KG1 (cell line): ENCODE measurements at regions not wholly inside any gene's neighbourhood (a gene's known extent, or its start where the extent isn't known, plus 50 kb on each side); places are given as distances from the start of the nearest gene placed in this dataset.
"Not testable (repeated sequence)": the region's sequence is repeated elsewhere in the genome, so short reads cannot be mapped to it uniquely, and the experiment has no call there.

Experiments
- DNase-seq: peaks from one replicate; lab custom pipeline; 2025; lab: John Stamatoyannopoulos, UW

GRCh38 chr11:29623144-29623722 is 393.6 kb downstream of the KCNA4 start:
- no peak for DNase-seq

DNA sequence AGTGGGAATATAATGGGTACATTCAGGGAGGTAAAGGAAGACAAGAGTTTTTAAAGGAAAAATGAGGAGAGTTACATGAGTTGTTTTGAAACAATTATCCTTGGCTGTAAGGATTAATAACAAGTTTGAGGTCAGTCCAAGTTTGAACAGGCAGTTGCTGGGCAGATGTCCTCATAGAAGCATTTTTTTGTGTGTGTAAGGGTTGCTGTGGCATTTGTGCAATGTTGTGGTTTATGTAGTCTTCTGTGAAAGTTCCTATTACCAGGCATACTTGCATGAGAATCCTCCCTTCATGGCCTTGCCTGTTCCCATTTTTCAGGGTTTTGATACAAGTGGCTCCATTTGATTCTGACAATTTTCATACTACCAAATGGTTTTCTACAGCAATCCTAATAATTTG is 400.2 kb downstream of the KCNA4 start:
- DNase-seq: no peak

- DNase-seq: no peak
Measured at GRCh38 chr11:29612423-29612822, 404.4 kb downstream of the KCNA4 start.

DNA sequence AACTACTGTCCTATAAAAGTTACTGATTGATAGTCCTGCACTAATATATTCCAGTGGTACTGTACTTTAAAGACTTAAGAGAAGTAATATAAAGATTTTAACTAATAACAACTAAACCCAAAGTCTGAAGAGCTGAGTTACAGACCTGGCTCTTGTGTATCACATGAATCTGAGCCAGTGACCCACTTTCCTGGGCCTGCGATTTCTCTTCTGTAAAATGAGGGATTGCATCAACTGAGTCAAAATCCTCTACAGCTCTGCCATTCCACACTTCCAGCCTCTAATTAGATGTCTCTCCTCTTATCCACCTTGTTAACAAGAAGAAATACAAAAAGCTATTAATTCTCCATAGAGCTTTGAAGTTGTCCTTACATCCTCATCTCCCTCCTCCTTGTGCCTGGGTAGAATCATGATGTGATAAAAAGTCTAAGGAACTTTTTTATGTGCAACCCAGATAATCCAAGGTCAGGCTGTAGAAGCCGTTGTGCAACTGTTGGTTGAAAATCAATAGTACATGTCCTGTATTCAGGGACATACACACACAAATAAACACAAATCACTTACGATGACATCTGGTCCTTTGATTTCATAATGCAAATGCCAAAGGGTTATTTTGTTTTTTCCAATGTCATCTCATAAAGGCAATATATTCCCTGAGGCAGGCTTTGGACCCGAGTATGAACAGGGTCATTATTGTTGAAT is 410.3 kb downstream of the KCNA4 start:
- no peak for DNase-seq

GRCh38 chr11:29600151-29600575 is 416.7 kb downstream of the KCNA4 start:
- DNase-seq: not testable (repeated sequence)

DNA sequence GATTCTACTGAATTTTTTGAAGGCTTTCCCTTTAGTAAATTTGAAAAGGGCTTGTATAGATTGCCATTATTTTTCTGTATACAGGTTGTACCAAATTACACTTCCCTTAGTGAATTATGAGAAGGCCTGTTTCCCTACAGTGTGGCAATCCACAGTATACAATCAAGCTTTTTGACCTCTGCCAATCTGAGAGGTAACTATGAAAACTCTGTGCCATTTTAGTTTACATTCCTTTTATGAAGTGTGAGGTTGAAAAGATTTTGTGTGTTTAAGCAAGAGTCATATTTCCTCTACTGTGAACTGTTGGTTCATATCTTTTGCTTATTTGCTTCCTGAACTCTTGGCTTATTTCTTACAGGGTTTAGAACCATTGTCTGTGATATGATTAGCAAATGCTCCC is 432.5 kb downstream of the KCNA4 start:
- no peak for DNase-seq

GRCh38 chr11:29578806-29579205 is 438.0 kb downstream of the KCNA4 start:
- DNase-seq: no peak

GRCh38 chr11:29564486-29564885 is 452.3 kb downstream of the KCNA4 start:
- no peak for DNase-seq

- DNase-seq: no peak
Measured at GRCh38 chr11:29562183-29562582, 454.6 kb downstream of the KCNA4 start.

- no peak for DNase-seq
Measured at GRCh38 chr11:29553990-29554389, 462.8 kb downstream of the KCNA4 start.

DNA sequence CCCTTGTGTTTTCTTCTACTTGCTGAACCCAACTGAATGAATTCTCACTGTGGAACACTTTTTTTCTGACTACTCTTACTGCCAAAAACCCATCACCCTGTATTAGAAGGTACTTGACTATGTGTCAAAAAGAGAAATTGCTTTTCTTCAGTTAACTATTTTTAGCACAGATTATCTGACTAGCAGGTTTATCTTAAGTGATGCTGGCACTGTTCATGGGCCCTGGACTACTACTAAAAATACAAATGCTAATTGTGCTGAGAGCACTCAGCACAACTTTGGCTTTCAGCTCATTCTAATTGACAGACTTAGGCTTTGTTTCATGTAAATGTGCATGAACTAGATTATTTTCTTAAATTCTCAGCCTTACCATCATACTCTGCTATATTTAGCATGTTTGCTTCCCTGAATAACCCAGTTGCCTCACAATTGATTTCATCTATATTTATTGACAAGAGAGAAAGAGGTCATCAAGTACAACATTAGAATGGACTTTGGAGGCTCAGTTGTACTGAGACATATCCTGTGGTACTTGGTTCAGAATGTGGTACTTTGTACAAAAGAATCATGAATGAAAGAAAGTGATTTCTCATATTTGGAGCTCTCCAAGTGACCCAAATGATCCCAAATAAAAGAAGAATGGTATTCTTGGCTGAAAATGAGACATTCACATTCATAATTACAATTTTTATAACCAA is 478.3 kb downstream of the KCNA4 start:
- DNase-seq: no peak

- no peak for DNase-seq
Measured at GRCh38 chr11:29534836-29535235, 482.0 kb downstream of the KCNA4 start.

DNA sequence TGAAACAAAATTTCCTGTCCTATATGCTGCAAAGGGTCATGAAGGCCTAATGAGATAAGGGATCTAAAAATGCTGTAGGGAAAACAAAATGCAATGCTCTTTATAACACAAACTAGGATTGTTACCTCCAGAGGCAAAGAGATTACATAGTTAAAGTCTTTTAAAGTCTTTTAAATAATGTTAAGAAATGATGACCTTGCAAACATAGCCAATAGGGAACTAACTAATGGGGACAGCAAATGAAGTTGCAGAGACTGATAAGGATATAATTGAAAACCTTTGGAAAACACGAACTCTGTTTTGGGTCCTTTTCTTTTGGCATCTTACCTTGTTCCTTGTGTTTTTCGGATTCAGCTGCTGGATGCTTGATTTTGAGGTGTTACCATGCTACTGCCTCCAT is 485.9 kb downstream of the KCNA4 start:
- DNase-seq: no peak

GRCh38 chr11:29527391-29527936 is 489.4 kb downstream of the KCNA4 start:
- DNase-seq: peak; percentile 28

- peak; percentile 27 for DNase-seq
Measured at GRCh38 chr11:29518389-29519174, 498.2 kb downstream of the KCNA4 start.

- no peak for DNase-seq
Measured at GRCh38 chr11:29511394-29511793, 505.4 kb downstream of the KCNA4 start.

GRCh38 chr11:29507376-29507775 is 509.5 kb downstream of the KCNA4 start:
- DNase-seq: no peak

- DNase-seq: no peak
Measured at GRCh38 chr11:29495676-29496075, 521.2 kb downstream of the KCNA4 start.

GRCh38 chr11:29490938-29491337 is 525.9 kb downstream of the KCNA4 start:
- no peak for DNase-seq

- no peak for DNase-seq
Measured at GRCh38 chr11:29486301-29486700, 530.5 kb downstream of the KCNA4 start.

GRCh38 chr11:29485641-29486040 is 531.2 kb downstream of the KCNA4 start:
- no peak for DNase-seq

- DNase-seq: no peak
Measured at GRCh38 chr11:29484548-29484947, 532.3 kb downstream of the KCNA4 start.
